ENCODE measurements at regions not wholly inside any gene's neighbourhood (a gene's known extent, or its start where the extent isn't known, plus 50 kb on each side); places are given as distances from the start of the nearest gene placed in this dataset.

DNA sequence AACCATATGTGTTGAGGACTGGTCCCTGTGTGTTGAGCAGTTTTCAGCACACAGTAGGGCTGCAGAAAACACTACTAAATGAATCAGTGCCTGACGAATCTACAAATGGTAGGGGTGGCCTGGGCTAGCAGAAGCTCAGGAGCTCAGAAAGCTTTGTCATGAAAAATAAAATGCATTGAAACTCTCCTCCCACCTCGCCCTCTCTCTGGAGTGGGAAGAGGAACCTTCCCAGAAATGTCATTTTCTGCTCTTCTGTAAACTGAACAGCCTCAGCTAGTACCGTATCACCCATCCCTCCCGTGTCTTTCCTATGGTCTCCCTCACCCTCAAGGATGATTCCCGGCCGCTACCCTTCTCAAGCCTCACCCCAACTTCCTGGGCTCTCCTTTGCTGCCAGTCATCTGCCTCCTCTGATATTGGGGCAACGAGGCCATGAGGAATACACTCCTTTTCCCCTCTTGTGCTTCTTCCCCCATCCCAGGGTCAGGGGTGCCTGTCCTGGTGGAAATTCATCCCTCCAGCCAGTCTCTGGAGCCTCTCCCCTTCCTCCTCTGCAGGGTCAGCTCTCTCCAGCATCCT, 734.5 kb downstream of the PTPRU start:
- no peak overlapping the region for H2AFZ ChIP-seq (ENCODE audit: low read depth, low read length)
- peaks cover 4% of the 10 kb centered on the region for H3K27me3 ChIP-seq (ENCODE audit: insufficient read depth, low read length)
- H3K9ac ChIP-seq (ENCODE audit: low read length), result no peak overlapping the region
- no peak for DNase-seq (ENCODE audit: low read depth)
- no peaks in the 10 kb centered on the region for H3K36me3 ChIP-seq (ENCODE audit: insufficient read depth, low read length)
- TF ChIP-seq, protein P1, sequence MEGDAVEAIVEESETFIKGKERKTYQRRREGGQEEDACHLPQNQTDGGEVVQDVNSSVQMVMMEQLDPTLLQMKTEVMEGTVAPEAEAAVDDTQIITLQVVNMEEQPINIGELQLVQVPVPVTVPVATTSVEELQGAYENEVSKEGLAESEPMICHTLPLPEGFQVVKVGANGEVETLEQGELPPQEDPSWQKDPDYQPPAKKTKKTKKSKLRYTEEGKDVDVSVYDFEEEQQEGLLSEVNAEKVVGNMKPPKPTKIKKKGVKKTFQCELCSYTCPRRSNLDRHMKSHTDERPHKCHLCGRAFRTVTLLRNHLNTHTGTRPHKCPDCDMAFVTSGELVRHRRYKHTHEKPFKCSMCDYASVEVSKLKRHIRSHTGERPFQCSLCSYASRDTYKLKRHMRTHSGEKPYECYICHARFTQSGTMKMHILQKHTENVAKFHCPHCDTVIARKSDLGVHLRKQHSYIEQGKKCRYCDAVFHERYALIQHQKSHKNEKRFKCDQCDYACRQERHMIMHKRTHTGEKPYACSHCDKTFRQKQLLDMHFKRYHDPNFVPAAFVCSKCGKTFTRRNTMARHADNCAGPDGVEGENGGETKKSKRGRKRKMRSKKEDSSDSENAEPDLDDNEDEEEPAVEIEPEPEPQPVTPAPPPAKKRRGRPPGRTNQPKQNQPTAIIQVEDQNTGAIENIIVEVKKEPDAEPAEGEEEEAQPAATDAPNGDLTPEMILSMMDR (IDR thresholded peaks at IDR 0.05; ENCODE audit: insufficient read depth, low read depth, low read length), result no peak
- no peak for TF ChIP-seq EZH2 (IDR thresholded peaks at IDR 0.05; ENCODE audit: insufficient read depth, low read length)
- Mint-ChIP-seq H3K4me1 (ENCODE audit: low read depth, unreplicated experiment) (peaks cover 35% of the 10 kb centered on the region), H3K27ac (ENCODE audit: unreplicated experiment) (no peak overlapping the region), H3K4me3 (ENCODE audit: unreplicated experiment) (no peak overlapping the region), H3K27me3 (ENCODE audit: low read depth, unreplicated experiment) (peaks cover 3% of the 10 kb centered on the region), H3K9me3 (ENCODE audit: unreplicated experiment) (peaks cover 7% of the 10 kb centered on the region), H3K36me3 (ENCODE audit: low read depth, unreplicated experiment) (no peaks in the 10 kb centered on the region)
- H3K9me3 ChIP-seq (ENCODE audit: insufficient read depth, low read depth, low read length), result peaks cover 3% of the 10 kb centered on the region
- no peak for FAIRE-seq
- H3K4me2 ChIP-seq (ENCODE audit: low read length), result no peak overlapping the region
- no peaks in the 10 kb centered on the region for H3K79me2 ChIP-seq (ENCODE audit: insufficient read depth, low read length)
- no peak overlapping the region for H3K4me3 ChIP-seq (ENCODE audit: insufficient read depth, low read depth, low read length)
- no peak overlapping the region for H3K27ac ChIP-seq (ENCODE audit: low read depth, low read length)
- no peaks in the 10 kb centered on the region for H4K20me1 ChIP-seq (ENCODE audit: insufficient read depth, low read length)
- H3K4me1 ChIP-seq (ENCODE audit: insufficient read depth, low read length), result peaks cover 38% of the 10 kb centered on the region

- Mint-ChIP-seq H3K4me3 (ENCODE audit: unreplicated experiment) (no peak overlapping the region), H3K27me3 (ENCODE audit: low read depth, unreplicated experiment) (peaks cover 3% of the 10 kb centered on the region), H3K36me3 (ENCODE audit: low read depth, unreplicated experiment) (no peaks in the 10 kb centered on the region), H3K4me1 (ENCODE audit: low read depth, unreplicated experiment) (peaks cover 35% of the 10 kb centered on the region), H3K27ac (ENCODE audit: unreplicated experiment) (no peak overlapping the region), H3K9me3 (ENCODE audit: unreplicated experiment) (peaks cover 7% of the 10 kb centered on the region)
- TF ChIP-seq, protein P1 (IDR thresholded peaks at IDR 0.05; ENCODE audit: insufficient read depth, low read depth, low read length), result no peak
- TF ChIP-seq EZH2 (IDR thresholded peaks at IDR 0.05; ENCODE audit: insufficient read depth, low read length), result no peak
- no peak overlapping the region for H2AFZ ChIP-seq (ENCODE audit: low read depth, low read length)
- H3K4me3 ChIP-seq (ENCODE audit: insufficient read depth, low read depth, low read length), result no peak overlapping the region
- H3K36me3 ChIP-seq (ENCODE audit: insufficient read depth, low read length), result no peaks in the 10 kb centered on the region
- H3K9me3 ChIP-seq (ENCODE audit: insufficient read depth, low read depth, low read length), result peaks cover 3% of the 10 kb centered on the region
- H3K27me3 ChIP-seq (ENCODE audit: insufficient read depth, low read length), result peaks cover 4% of the 10 kb centered on the region
- no peak overlapping the region for H3K27ac ChIP-seq (ENCODE audit: low read depth, low read length)
- FAIRE-seq (no peak), DNase-seq (ENCODE audit: low read depth) (no peak)
- no peak overlapping the region for H3K9ac ChIP-seq (ENCODE audit: low read length)
- H3K4me2 ChIP-seq (ENCODE audit: low read length), result no peak overlapping the region
- H3K79me2 ChIP-seq (ENCODE audit: insufficient read depth, low read length), result no peaks in the 10 kb centered on the region
- H3K4me1 ChIP-seq (ENCODE audit: insufficient read depth, low read length), result peaks cover 32% of the 10 kb centered on the region
- H4K20me1 ChIP-seq (ENCODE audit: insufficient read depth, low read length), result no peaks in the 10 kb centered on the region
These were observed 733.3 kb downstream of the PTPRU start for GRCh38 chr1:29969576-29969975.

DNA sequence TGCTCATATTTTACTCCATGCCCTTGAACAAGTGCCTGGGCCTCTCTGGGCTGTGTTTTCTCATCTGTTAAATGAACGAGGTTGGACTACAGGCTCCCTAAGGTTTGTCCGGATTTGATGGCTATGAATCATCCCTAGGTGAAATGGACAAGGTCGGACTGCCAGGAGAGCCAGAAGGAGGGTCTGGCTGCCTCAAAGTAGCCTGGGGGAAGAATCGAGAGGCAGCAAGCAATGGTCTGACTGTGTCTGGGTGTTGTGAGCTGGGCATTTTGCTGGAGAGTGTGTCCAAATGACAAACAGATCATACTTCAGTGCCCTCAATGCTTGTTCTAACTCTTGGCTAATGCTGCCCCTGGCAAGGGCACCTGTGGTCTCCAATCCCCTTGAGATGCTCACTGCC, 730.9 kb downstream of the PTPRU start:
- Mint-ChIP-seq H3K9me3 (ENCODE audit: unreplicated experiment) (peaks cover 7% of the 10 kb centered on the region), H3K36me3 (ENCODE audit: low read depth, unreplicated experiment) (no peaks in the 10 kb centered on the region), H3K27ac (ENCODE audit: unreplicated experiment) (peak overlapping the region; percentile 58), H3K27me3 (ENCODE audit: low read depth, unreplicated experiment) (peaks cover 3% of the 10 kb centered on the region), H3K4me3 (ENCODE audit: unreplicated experiment) (no peak overlapping the region), H3K4me1 (ENCODE audit: low read depth, unreplicated experiment) (peaks cover 21% of the 10 kb centered on the region)
- Histone ChIP-seq H3K79me2 (ENCODE audit: insufficient read depth, low read length) (no peaks in the 10 kb centered on the region), H3K9ac (ENCODE audit: low read length) (no peak overlapping the region), H3K4me1 (ENCODE audit: insufficient read depth, low read length) (peaks cover 12% of the 10 kb centered on the region), H3K4me2 (ENCODE audit: low read length) (peak overlapping the region; percentile 8), H2AFZ (ENCODE audit: low read depth, low read length) (no peak overlapping the region), H4K20me1 (ENCODE audit: insufficient read depth, low read length) (no peaks in the 10 kb centered on the region), H3K27ac (ENCODE audit: low read depth, low read length) (no peak overlapping the region), H3K27me3 (ENCODE audit: insufficient read depth, low read length) (peaks cover 4% of the 10 kb centered on the region), H3K36me3 (ENCODE audit: insufficient read depth, low read length) (no peaks in the 10 kb centered on the region), H3K9me3 (ENCODE audit: insufficient read depth, low read depth, low read length) (peaks cover 3% of the 10 kb centered on the region), H3K4me3 (ENCODE audit: insufficient read depth, low read depth, low read length) (no peak overlapping the region)
- DNase-seq (ENCODE audit: low read depth), result no peak
- FAIRE-seq, result no peak
- TF ChIP-seq, protein P1 (IDR thresholded peaks at IDR 0.05; ENCODE audit: insufficient read depth, low read depth, low read length), result no peak
